ENCODE measurements at regions not wholly inside any gene's neighbourhood (a gene's known extent, or its start where the extent isn't known, plus 50 kb on each side); places are given as distances from the start of the nearest gene placed in this dataset.

- no peak overlapping the region for H2BK20ac ChIP-seq (ENCODE audit: low read depth, low read length)
- H2BK5ac ChIP-seq (ENCODE audit: low read depth, low read length, poor library complexity, severe bottlenecking): no peak overlapping the region
- no peak overlapping the region for H3K27ac ChIP-seq (ENCODE audit: insufficient read depth, low read length)
- intact Hi-C loops (cut with micrococcal nuclease): no loop called here
- H3K27me3 ChIP-seq (ENCODE audit: control insufficient read depth, insufficient read depth, low read length): no peaks in the 10 kb centered on the region
- H3K4me2 ChIP-seq (ENCODE audit: low read depth, low read length): no peak overlapping the region
- H2AK9ac ChIP-seq (replicated peaks; ENCODE audit: low read depth, low read length, poor library complexity): no peak overlapping the region
- no peak overlapping the region for H2BK120ac ChIP-seq (ENCODE audit: low read depth, low read length)
- H3K18ac ChIP-seq (ENCODE audit: low read depth, low read length): no peak overlapping the region
- H3K23ac ChIP-seq (ENCODE audit: low read depth, low read length): no peak overlapping the region
- H4K91ac ChIP-seq (ENCODE audit: insufficient read depth, low read depth, low read length): no peak overlapping the region
- H3K56ac ChIP-seq (ENCODE audit: extremely low read depth, insufficient read depth, low read length): no peak overlapping the region
- dilution Hi-C loops (cut with HindIII; ENCODE audit: low sequenced_read_pairs, unreplicated experiment): no loop called here
- H3K4me1 ChIP-seq (ENCODE audit: control insufficient read depth, insufficient read depth, low read length): no peaks in the 10 kb centered on the region
- no peak overlapping the region for H4K5ac ChIP-seq (ENCODE audit: low read depth, low read length)
- no peak overlapping the region for H2BK15ac ChIP-seq (ENCODE audit: low read depth, low read length)
- H3K36me3 ChIP-seq (ENCODE audit: control insufficient read depth, insufficient read depth, low read length): no peaks in the 10 kb centered on the region
- POLR2A ChIA-PET (ENCODE audit: unreplicated experiment): no interaction called here
- peaks cover 2% of the 10 kb centered on the region; the same call in 1 of the 2 replicates for H3K9me3 ChIP-seq (ENCODE audit: control insufficient read depth, insufficient read depth, low read length)
- no peak overlapping the region for H3K4ac ChIP-seq (ENCODE audit: low read depth, low read length)
- CTCF ChIA-PET: no interaction called here
- no peak for ATAC-seq (ENCODE audit: low read depth)
- in situ Hi-C loops (cut with MboI; ENCODE audit: low sequenced_read_pairs): no loop called here
- BruUV-seq (replicated peaks): no TSS peak
- no peaks in the 10 kb centered on the region for H3K9me1 ChIP-seq (ENCODE audit: insufficient read depth, low read length)
- H4K20me1 ChIP-seq (ENCODE audit: insufficient read depth, low read length): no peaks in the 10 kb centered on the region
- H2AFZ ChIP-seq (replicated peaks; ENCODE audit: low read length, poor library complexity): no peak overlapping the region
- no peak for DNase-seq
- no peak overlapping the region for H3K14ac ChIP-seq (replicated peaks; ENCODE audit: low read depth, low read length)
- TF ChIP-seq, protein P1, sequence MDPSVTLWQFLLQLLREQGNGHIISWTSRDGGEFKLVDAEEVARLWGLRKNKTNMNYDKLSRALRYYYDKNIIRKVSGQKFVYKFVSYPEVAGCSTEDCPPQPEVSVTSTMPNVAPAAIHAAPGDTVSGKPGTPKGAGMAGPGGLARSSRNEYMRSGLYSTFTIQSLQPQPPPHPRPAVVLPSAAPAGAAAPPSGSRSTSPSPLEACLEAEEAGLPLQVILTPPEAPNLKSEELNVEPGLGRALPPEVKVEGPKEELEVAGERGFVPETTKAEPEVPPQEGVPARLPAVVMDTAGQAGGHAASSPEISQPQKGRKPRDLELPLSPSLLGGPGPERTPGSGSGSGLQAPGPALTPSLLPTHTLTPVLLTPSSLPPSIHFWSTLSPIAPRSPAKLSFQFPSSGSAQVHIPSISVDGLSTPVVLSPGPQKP (IDR thresholded peaks at IDR 0.05; ENCODE audit: borderline replicate concordance, low read depth, low read length): no peak
- TF ChIP-seq RFX5 (IDR thresholded peaks at IDR 0.05; ENCODE audit: low read depth, low read length) (no peak), BHLHE40 (IDR thresholded peaks at IDR 0.05; ENCODE audit: low read depth, low read length) (no peak), NFE2L2 (IDR thresholded peaks at IDR 0.05; ENCODE audit: low read depth, low read length) (no peak), CHD1 (IDR thresholded peaks at IDR 0.05; ENCODE audit: low read depth, low read length) (no peak), RAD21 (IDR thresholded peaks at IDR 0.05; ENCODE audit: low read length) (no peak), MAZ (IDR thresholded peaks at IDR 0.05; ENCODE audit: borderline replicate concordance, low read depth, low read length) (no peak), SMC3 (IDR thresholded peaks at IDR 0.05; ENCODE audit: low read depth, low read length) (no peak), MXI1 (IDR thresholded peaks at IDR 0.05; ENCODE audit: borderline replicate concordance, low read depth, low read length) (no peak), MAFK (IDR thresholded peaks at IDR 0.05; ENCODE audit: low read depth, low read length) (no peak), POLR2A (IDR thresholded peaks at IDR 0.05; ENCODE audit: low read depth, low read length) (no peak), CEBPB (IDR thresholded peaks at IDR 0.05; ENCODE audit: low read depth, low read length) (no peak), FOS (IDR thresholded peaks at IDR 0.05; ENCODE audit: low read depth, low read length) (no peak), RCOR1 (IDR thresholded peaks at IDR 0.05; ENCODE audit: insufficient replicate concordance, low read length) (no peak)
- TF ChIP-seq, protein P2, sequence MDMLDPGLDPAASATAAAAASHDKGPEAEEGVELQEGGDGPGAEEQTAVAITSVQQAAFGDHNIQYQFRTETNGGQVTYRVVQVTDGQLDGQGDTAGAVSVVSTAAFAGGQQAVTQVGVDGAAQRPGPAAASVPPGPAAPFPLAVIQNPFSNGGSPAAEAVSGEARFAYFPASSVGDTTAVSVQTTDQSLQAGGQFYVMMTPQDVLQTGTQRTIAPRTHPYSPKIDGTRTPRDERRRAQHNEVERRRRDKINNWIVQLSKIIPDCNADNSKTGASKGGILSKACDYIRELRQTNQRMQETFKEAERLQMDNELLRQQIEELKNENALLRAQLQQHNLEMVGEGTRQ (IDR thresholded peaks at IDR 0.05; ENCODE audit: low read depth, low read length): no peak
- TF ChIP-seq, protein P3, sequence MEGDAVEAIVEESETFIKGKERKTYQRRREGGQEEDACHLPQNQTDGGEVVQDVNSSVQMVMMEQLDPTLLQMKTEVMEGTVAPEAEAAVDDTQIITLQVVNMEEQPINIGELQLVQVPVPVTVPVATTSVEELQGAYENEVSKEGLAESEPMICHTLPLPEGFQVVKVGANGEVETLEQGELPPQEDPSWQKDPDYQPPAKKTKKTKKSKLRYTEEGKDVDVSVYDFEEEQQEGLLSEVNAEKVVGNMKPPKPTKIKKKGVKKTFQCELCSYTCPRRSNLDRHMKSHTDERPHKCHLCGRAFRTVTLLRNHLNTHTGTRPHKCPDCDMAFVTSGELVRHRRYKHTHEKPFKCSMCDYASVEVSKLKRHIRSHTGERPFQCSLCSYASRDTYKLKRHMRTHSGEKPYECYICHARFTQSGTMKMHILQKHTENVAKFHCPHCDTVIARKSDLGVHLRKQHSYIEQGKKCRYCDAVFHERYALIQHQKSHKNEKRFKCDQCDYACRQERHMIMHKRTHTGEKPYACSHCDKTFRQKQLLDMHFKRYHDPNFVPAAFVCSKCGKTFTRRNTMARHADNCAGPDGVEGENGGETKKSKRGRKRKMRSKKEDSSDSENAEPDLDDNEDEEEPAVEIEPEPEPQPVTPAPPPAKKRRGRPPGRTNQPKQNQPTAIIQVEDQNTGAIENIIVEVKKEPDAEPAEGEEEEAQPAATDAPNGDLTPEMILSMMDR (conservative IDR thresholded peaks at IDR 0.05; ENCODE audit: low read depth, low read length): no peak
- no peak overlapping the region for H2AK5ac ChIP-seq (ENCODE audit: low read depth, low read length)
- WGBS, 2 experiments (ENCODE audit: extremely low coverage in 2 of 2, insufficient read length in 1 of 2): no CpG with 5 or more reads among the region's 3 CpGs
- no peak overlapping the region for H3K4me3 ChIP-seq (ENCODE audit: insufficient read depth, low read depth, low read length)
- H3K79me1 ChIP-seq (ENCODE audit: low read depth in 1 of 2, low read length in 2 of 2): no peaks in the 10 kb centered on the region
- no peak overlapping the region for H3K9ac ChIP-seq (ENCODE audit: low read depth, low read length)
- H4K8ac ChIP-seq (ENCODE audit: low read depth in 2 of 2, low read length in 2 of 2): no peak overlapping the region
Measured at GRCh38 chr4:11976726-11977263, 548.1 kb upstream of the HS3ST1 start.
